GM12865 (cell line): ENCODE measurements at regions not wholly inside any gene's neighbourhood (a gene's known extent, or its start where the extent isn't known, plus 50 kb on each side); places are given as distances from the start of the nearest gene placed in this dataset.

Experiments used
- DNase-seq: peaks from one replicate; pipeline ENCODE4 v3.0.0; 2010; ENCODE audit warnings: low read depth
- H3K4me3 ChIP-seq: 2 replicates; pipeline ENCODE4 v1.5.1; 2011; ENCODE audit warnings: mild to moderate bottlenecking, low read depth, low read length, control low read depth
- CTCF ChIP-seq: IDR thresholded peaks from 2 replicates; pipeline ENCODE4 v1.5.1; 2011; ENCODE audit warnings: low read length, control low read depth, low read depth, inconsistent platforms; ENCODE audit not compliant: insufficient read depth; ENCODE audit errors: missing control alignments

- no peak overlapping the region for H3K4me3 ChIP-seq
- DNase-seq = no peak
- no peak for TF ChIP-seq CTCF
Measured at GRCh38 chr1:112316254-112316913, 79.6 kb upstream of the CTTNBP2NL start.

- no peak for DNase-seq
- TF ChIP-seq CTCF = no peak
- H3K4me3 ChIP-seq = no peak overlapping the region
Measured at GRCh38 chr1:112317140-112317539, 78.9 kb upstream of the CTTNBP2NL start.

GRCh38 chr1:112317611-112318062 is 78.4 kb upstream of the CTTNBP2NL start:
- no peak for TF ChIP-seq CTCF
- H3K4me3 ChIP-seq = no peak overlapping the region
- DNase-seq = no peak

GRCh38 chr1:112318263-112318662 is 77.8 kb upstream of the CTTNBP2NL start:
- H3K4me3 ChIP-seq = no peak overlapping the region
- DNase-seq = no peak
- no peak for TF ChIP-seq CTCF

- H3K4me3 ChIP-seq = no peak overlapping the region
- TF ChIP-seq CTCF = no peak
- DNase-seq = no peak
Measured at GRCh38 chr1:112318698-112319370, 77.2 kb upstream of the CTTNBP2NL start.

GRCh38 chr1:112319371-112320040 is 76.5 kb upstream of the CTTNBP2NL start:
- H3K4me3 ChIP-seq = no peak overlapping the region
- DNase-seq = no peak
- no peak for TF ChIP-seq CTCF
